ENCODE measurements at regions not wholly inside any gene's neighbourhood (a gene's known extent, or its start where the extent isn't known, plus 50 kb on each side); places are given as distances from the start of the nearest gene placed in this dataset.

DNA sequence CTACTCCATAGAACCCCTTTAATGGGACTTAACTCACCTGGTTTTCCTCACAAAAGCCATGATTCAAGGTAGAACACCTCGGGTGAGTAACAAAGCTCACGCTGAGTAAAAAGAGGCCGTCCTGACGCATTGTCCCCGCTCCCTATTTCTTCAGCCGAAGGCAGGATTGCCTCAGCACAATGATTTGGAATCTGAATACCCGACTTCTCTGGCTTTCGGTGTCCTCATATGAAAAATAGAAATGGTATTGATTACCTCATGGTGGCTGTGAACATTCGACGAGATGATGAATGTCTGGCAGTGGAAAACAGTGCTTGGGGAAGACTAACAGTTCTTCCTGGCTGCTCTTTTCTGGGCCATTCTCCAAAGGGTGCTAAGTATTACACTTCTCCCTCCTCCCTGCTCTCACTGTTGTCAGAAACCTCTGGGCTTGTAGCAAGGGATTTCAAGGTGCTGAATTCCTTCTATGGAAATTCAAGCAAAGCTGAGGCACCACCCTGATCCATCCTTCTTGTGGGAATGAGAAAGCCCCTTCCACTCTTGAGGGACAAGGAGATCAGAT, 148.3 kb downstream of the C1orf94 start:
- no peak for TF ChIP-seq IKZF3 (tag by site-specific recombination; IDR thresholded peaks at IDR 0.05)
- TF ChIP-seq YY1 (tag by site-specific recombination; IDR thresholded peaks at IDR 0.05): no peak
- TF ChIP-seq ZNF157 (tag by site-specific recombination; IDR thresholded peaks at IDR 0.05): no peak
- TF ChIP-seq, protein P1, sequence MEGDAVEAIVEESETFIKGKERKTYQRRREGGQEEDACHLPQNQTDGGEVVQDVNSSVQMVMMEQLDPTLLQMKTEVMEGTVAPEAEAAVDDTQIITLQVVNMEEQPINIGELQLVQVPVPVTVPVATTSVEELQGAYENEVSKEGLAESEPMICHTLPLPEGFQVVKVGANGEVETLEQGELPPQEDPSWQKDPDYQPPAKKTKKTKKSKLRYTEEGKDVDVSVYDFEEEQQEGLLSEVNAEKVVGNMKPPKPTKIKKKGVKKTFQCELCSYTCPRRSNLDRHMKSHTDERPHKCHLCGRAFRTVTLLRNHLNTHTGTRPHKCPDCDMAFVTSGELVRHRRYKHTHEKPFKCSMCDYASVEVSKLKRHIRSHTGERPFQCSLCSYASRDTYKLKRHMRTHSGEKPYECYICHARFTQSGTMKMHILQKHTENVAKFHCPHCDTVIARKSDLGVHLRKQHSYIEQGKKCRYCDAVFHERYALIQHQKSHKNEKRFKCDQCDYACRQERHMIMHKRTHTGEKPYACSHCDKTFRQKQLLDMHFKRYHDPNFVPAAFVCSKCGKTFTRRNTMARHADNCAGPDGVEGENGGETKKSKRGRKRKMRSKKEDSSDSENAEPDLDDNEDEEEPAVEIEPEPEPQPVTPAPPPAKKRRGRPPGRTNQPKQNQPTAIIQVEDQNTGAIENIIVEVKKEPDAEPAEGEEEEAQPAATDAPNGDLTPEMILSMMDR (tag by site-specific recombination; IDR thresholded peaks at IDR 0.05): no peak
- TF ChIP-seq ZNF155 (tag by site-specific recombination; IDR thresholded peaks at IDR 0.05): no peak
- TF ChIP-seq, protein P2, sequence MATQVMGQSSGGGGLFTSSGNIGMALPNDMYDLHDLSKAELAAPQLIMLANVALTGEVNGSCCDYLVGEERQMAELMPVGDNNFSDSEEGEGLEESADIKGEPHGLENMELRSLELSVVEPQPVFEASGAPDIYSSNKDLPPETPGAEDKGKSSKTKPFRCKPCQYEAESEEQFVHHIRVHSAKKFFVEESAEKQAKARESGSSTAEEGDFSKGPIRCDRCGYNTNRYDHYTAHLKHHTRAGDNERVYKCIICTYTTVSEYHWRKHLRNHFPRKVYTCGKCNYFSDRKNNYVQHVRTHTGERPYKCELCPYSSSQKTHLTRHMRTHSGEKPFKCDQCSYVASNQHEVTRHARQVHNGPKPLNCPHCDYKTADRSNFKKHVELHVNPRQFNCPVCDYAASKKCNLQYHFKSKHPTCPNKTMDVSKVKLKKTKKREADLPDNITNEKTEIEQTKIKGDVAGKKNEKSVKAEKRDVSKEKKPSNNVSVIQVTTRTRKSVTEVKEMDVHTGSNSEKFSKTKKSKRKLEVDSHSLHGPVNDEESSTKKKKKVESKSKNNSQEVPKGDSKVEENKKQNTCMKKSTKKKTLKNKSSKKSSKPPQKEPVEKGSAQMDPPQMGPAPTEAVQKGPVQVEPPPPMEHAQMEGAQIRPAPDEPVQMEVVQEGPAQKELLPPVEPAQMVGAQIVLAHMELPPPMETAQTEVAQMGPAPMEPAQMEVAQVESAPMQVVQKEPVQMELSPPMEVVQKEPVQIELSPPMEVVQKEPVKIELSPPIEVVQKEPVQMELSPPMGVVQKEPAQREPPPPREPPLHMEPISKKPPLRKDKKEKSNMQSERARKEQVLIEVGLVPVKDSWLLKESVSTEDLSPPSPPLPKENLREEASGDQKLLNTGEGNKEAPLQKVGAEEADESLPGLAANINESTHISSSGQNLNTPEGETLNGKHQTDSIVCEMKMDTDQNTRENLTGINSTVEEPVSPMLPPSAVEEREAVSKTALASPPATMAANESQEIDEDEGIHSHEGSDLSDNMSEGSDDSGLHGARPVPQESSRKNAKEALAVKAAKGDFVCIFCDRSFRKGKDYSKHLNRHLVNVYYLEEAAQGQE (tag by site-specific recombination; IDR thresholded peaks at IDR 0.05): no peak
- TF ChIP-seq, protein P3, sequence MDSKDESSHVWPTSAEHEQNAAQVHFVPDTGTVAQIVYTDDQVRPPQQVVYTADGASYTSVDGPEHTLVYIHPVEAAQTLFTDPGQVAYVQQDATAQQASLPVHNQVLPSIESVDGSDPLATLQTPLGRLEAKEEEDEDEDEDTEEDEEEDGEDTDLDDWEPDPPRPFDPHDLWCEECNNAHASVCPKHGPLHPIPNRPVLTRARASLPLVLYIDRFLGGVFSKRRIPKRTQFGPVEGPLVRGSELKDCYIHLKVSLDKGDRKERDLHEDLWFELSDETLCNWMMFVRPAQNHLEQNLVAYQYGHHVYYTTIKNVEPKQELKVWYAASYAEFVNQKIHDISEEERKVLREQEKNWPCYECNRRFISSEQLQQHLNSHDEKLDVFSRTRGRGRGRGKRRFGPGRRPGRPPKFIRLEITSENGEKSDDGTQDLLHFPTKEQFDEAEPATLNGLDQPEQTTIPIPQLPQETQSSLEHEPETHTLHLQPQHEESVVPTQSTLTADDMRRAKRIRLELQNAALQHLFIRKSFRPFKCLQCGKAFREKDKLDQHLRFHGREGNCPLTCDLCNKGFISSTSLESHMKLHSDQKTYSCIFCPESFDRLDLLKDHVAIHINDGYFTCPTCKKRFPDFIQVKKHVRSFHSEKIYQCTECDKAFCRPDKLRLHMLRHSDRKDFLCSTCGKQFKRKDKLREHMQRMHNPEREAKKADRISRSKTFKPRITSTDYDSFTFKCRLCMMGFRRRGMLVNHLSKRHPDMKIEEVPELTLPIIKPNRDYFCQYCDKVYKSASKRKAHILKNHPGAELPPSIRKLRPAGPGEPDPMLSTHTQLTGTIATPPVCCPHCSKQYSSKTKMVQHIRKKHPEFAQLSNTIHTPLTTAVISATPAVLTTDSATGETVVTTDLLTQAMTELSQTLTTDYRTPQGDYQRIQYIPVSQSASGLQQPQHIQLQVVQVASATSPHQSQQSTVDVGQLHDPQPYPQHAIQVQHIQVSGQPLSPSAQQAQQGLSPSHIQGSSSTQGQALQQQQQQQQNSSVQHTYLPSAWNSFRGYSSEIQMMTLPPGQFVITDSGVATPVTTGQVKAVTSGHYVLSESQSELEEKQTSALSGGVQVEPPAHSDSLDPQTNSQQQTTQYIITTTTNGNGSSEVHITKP (tag by site-specific recombination; IDR thresholded peaks at IDR 0.05): no peak
- no peak for TF ChIP-seq ZNF621 (tag by site-specific recombination; IDR thresholded peaks at IDR 0.05)
